ENCODE measurements at regions not wholly inside any gene's neighbourhood (a gene's known extent, or its start where the extent isn't known, plus 50 kb on each side); places are given as distances from the start of the nearest gene placed in this dataset.
A peak's percentile ranks its signal among the peaks of the same experiment; 100 is the strongest.

DNA sequence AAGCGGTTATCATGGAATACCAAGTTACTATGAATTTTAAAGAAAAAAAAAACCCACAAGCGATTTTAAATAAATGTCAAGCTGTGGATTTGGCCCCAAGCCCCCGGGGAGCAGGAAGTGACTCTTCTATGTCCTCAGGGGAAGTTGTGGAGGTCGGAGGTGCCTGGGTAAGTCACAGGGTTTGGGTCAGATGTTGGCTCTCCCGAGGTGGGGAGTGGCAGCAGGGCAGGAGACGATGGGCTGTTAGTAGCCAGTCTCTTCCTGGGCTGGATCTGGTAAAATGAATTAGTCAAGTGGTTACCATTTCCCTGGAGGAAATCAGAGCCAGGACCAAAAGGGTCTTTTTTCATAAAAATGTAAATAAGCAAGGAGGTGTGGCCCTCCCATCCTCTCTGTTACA is 316.7 kb downstream of the TLE3 start:
- intact Hi-C loops (cut with micrococcal nuclease): no loop called here
- Mint-ChIP-seq H3K4me1 (peaks cover 0 to 7% of the 10 kb centered on the region in 2 donors), H3K36me3 (no peaks in the 10 kb centered on the region), H3K27me3 (ENCODE audit: low read depth in 2 of 2) (peaks cover 51 to 78% of the 10 kb centered on the region in 2 donors), H3K4me3 (no peak overlapping the region), H3K27ac (no peak overlapping the region), H3K9me3 (no peaks in the 10 kb centered on the region)
- ATAC-seq: no peak
- no peaks in the 10 kb centered on the region for H3K9me3 ChIP-seq (ENCODE audit: control insufficient read depth, insufficient read depth, low read length)
- no peaks in the 10 kb centered on the region for H3K4me1 ChIP-seq (ENCODE audit: control insufficient read depth, insufficient read depth, low read length)
- no peak overlapping the region for H3K27ac ChIP-seq (ENCODE audit: low read length)
- 30% methylated on average over 5 of the region's 6 CpGs for WGBS (ENCODE audit: insufficient coverage)
- no peak overlapping the region for H3K4me3 ChIP-seq (ENCODE audit: low read length)
- no peaks in the 10 kb centered on the region for H3K27me3 ChIP-seq (ENCODE audit: control insufficient read depth, insufficient read depth, low read length)
- H3K36me3 ChIP-seq (ENCODE audit: control insufficient read depth, insufficient read depth, low read length): no peaks in the 10 kb centered on the region
- DNase-seq: no peak
- no peak for TF ChIP-seq CTCF (IDR thresholded peaks at IDR 0.05)

DNA sequence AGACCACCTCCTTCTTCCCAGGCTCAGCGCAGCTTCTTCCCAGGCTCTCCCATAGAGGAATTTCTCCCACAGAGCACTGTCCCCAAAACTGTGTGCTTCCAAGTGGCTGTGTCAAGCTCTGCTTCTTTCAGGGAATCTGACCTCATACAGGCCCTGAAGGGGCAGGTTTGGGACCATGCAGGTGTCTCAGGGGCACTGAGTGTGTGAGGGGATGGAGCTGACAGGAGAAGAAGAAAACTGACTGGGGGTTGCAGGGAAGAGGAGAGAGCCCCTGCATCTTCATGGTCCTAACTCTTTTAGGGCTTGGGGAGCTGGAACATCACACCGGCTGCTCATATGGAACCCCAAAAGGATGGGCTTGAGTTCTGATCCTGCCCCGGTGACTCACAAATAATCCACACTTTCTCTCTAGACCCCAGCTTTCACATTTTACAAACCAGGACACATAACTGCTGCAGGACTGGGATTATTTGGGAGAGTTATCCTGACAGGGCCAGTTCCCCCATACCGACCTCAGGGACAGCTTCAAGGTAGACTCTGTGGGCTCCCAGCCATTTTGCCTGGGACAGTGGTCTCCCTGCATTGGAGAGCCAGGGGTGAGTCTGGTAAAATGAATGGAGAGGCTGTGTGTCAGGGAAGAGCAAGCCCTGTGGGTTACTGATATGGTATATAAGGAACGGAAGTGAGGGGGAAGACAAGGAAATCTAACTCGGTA is 316.1 kb downstream of the TLE3 start:
- H3K4me1 ChIP-seq (ENCODE audit: control insufficient read depth, insufficient read depth, low read length): no peaks in the 10 kb centered on the region
- H3K4me3 Mint-ChIP-seq: no peak overlapping the region
- H3K9me3 ChIP-seq (ENCODE audit: control insufficient read depth, insufficient read depth, low read length): no peaks in the 10 kb centered on the region
- no peaks in the 10 kb centered on the region for H3K36me3 ChIP-seq (ENCODE audit: control insufficient read depth, insufficient read depth, low read length)
- H3K27ac ChIP-seq (ENCODE audit: low read length): no peak overlapping the region
- no peak overlapping the region for H3K4me3 ChIP-seq (ENCODE audit: low read length)
- DNase-seq (no peak), ATAC-seq (no peak)
- H3K27me3 ChIP-seq (ENCODE audit: control insufficient read depth, insufficient read depth, low read length): no peaks in the 10 kb centered on the region
- H3K9me3 Mint-ChIP-seq: no peaks in the 10 kb centered on the region
- no peak overlapping the region for H3K27ac Mint-ChIP-seq
- peaks cover 0 to 7% of the 10 kb centered on the region in 2 donors for H3K4me1 Mint-ChIP-seq
- H3K27me3 Mint-ChIP-seq (ENCODE audit: low read depth in 2 of 2): peaks cover 48 to 84% of the 10 kb centered on the region in 2 donors
- TF ChIP-seq CTCF (IDR thresholded peaks at IDR 0.05): no peak
- WGBS (ENCODE audit: insufficient coverage): 81% methylated on average over 6 of the region's 6 CpGs
- no peaks in the 10 kb centered on the region for H3K36me3 Mint-ChIP-seq
- intact Hi-C loops (cut with micrococcal nuclease): no loop called here

GRCh38 chr15:69782139-69782658 is 315.5 kb downstream of the TLE3 start:
- Histone ChIP-seq H3K27me3 (ENCODE audit: control insufficient read depth, insufficient read depth, low read length) (no peaks in the 10 kb centered on the region), H3K27ac (ENCODE audit: low read length) (no peak overlapping the region), H3K36me3 (ENCODE audit: control insufficient read depth, insufficient read depth, low read length) (no peaks in the 10 kb centered on the region), H3K4me3 (ENCODE audit: low read length) (no peak overlapping the region), H3K9me3 (ENCODE audit: control insufficient read depth, insufficient read depth, low read length) (no peaks in the 10 kb centered on the region), H3K4me1 (ENCODE audit: control insufficient read depth, insufficient read depth, low read length) (no peaks in the 10 kb centered on the region)
- ATAC-seq (no peak), DNase-seq (no peak)
- H3K36me3 Mint-ChIP-seq: no peaks in the 10 kb centered on the region
- no peaks in the 10 kb centered on the region for H3K9me3 Mint-ChIP-seq
- H3K27me3 Mint-ChIP-seq (ENCODE audit: low read depth in 2 of 2): peaks cover 51 to 87% of the 10 kb centered on the region in 2 donors
- 69% methylated on average over 1 of the region's 1 CpG for WGBS (ENCODE audit: insufficient coverage)
- peaks cover 0 to 7% of the 10 kb centered on the region in 2 donors for H3K4me1 Mint-ChIP-seq
- intact Hi-C loops (cut with micrococcal nuclease): no loop called here
- no peak overlapping the region for H3K27ac Mint-ChIP-seq
- no peak overlapping the region for H3K4me3 Mint-ChIP-seq
- TF ChIP-seq CTCF (IDR thresholded peaks at IDR 0.05): no peak

GRCh38 chr15:69782809-69783208 is 314.9 kb downstream of the TLE3 start:
- H3K36me3 Mint-ChIP-seq: no peaks in the 10 kb centered on the region
- no peak for ATAC-seq
- H3K4me1 Mint-ChIP-seq: peaks cover 0 to 7% of the 10 kb centered on the region in 2 donors
- H3K4me1 ChIP-seq (ENCODE audit: control insufficient read depth, insufficient read depth, low read length): no peaks in the 10 kb centered on the region
- H3K36me3 ChIP-seq (ENCODE audit: control insufficient read depth, insufficient read depth, low read length): no peaks in the 10 kb centered on the region
- H3K9me3 ChIP-seq (ENCODE audit: control insufficient read depth, insufficient read depth, low read length): no peaks in the 10 kb centered on the region
- H3K27me3 Mint-ChIP-seq (ENCODE audit: low read depth in 2 of 2): peaks cover 45 to 83% of the 10 kb centered on the region in 2 donors
- peak in 1 of 2 donors; percentile 62 for DNase-seq
- no peaks in the 10 kb centered on the region for H3K27me3 ChIP-seq (ENCODE audit: control insufficient read depth, insufficient read depth, low read length)
- no peak overlapping the region for H3K27ac Mint-ChIP-seq
- TF ChIP-seq CTCF (IDR thresholded peaks at IDR 0.05): no peak
- H3K27ac ChIP-seq (ENCODE audit: low read length): no peak overlapping the region
- no peak overlapping the region for H3K4me3 ChIP-seq (ENCODE audit: low read length)
- 69% methylated on average over 3 of the region's 5 CpGs for WGBS (ENCODE audit: insufficient coverage)
- intact Hi-C loops (cut with micrococcal nuclease): no loop called here
- H3K9me3 Mint-ChIP-seq: no peaks in the 10 kb centered on the region
- H3K4me3 Mint-ChIP-seq: no peak overlapping the region
